Ascending aorta (tissue), 2 donors: ENCODE measurements at regions not wholly inside any gene's neighbourhood (a gene's known extent, or its start where the extent isn't known, plus 50 kb on each side); places are given as distances from the start of the nearest gene placed in this dataset.

Experiments used
- DNase-seq, 2 donors: peaks; one replicate each; pipeline ENCODE4 v3.0.0-alpha.2; 2019; ENCODE audit warnings: low spot score in 2 of 2
- H3K27ac ChIP-seq, 2 donors: fragments of 200-600 bp; sonication (generic); one replicate each; pipeline ENCODE4 v1.5.1; 2016 to 2017; ENCODE audit warnings: mild to moderate bottlenecking in 1 of 2
- H3K27me3 ChIP-seq: fragments of 200-600 bp; sonication (generic); one replicate; pipeline ENCODE4 v1.5.1; 2017
- H3K36me3 ChIP-seq, 2 donors: fragments of 200-600 bp; sonication (generic); one replicate each; pipeline ENCODE4 v1.5.1; 2016
- H3K4me1 ChIP-seq, 2 donors: fragments of 200-600 bp; sonication (generic); one replicate each; pipeline ENCODE4 v1.5.1; 2016 to 2017; ENCODE audit warnings: mild to moderate bottlenecking in 1 of 2
- H3K4me3 ChIP-seq, 2 donors: fragments of 200-600 bp; sonication (generic); one replicate each; pipeline ENCODE4 v1.5.1; 2016 to 2017; ENCODE audit warnings: mild to moderate bottlenecking in 1 of 2
- H3K9me3 ChIP-seq, 2 donors: fragments of 200-600 bp; sonication (generic); one replicate each; pipeline ENCODE4 v1.5.1; 2016
- intact Hi-C: fragments of 100-400 bp; cut with DNase I; formaldehyde crosslinking; loops from one replicate; pipeline ENCODE4 v1.15.1; 2023
- TF ChIP-seq, protein P1 (sequence below), 3 experiments: fragments of 200-600 bp in 2 of 3; fragments of 450-650 bp in 1 of 3; sonication (generic) in 2 of 3; IDR thresholded peaks; one replicate each; pipeline ENCODE4 v1.5.1; 2016 to 2019; ENCODE audit warnings: antibody characterized with exemption in 3 of 3, mild to moderate bottlenecking in 1 of 3, moderate library complexity in 1 of 3

DNA sequence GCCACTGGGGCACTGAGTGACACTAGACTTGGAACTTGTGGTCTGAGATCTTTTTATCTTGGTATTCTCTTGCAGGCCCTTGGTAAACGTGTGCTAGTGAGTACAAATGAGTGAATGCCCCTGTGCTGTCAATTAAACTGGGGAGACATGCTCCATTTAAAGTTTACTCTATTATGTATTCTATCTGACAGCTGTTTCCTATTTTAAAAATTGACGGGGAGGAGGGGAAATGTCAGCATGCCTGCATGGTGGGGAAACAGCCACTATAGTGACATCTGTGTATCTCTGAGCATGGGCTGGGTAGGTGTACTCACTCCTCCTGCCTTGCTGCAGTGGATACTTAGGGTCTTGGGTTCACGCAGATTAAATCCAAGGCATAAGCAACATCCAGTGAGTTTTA, 59.0 kb upstream of the IKBKE start:
- H3K4me3 ChIP-seq: no peak overlapping the region
- intact Hi-C loops: no loop called here
- H3K9me3 ChIP-seq: no peaks in the 10 kb centered on the region
- H3K27me3 ChIP-seq: no peaks in the 10 kb centered on the region
- TF ChIP-seq, protein P1, sequence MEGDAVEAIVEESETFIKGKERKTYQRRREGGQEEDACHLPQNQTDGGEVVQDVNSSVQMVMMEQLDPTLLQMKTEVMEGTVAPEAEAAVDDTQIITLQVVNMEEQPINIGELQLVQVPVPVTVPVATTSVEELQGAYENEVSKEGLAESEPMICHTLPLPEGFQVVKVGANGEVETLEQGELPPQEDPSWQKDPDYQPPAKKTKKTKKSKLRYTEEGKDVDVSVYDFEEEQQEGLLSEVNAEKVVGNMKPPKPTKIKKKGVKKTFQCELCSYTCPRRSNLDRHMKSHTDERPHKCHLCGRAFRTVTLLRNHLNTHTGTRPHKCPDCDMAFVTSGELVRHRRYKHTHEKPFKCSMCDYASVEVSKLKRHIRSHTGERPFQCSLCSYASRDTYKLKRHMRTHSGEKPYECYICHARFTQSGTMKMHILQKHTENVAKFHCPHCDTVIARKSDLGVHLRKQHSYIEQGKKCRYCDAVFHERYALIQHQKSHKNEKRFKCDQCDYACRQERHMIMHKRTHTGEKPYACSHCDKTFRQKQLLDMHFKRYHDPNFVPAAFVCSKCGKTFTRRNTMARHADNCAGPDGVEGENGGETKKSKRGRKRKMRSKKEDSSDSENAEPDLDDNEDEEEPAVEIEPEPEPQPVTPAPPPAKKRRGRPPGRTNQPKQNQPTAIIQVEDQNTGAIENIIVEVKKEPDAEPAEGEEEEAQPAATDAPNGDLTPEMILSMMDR (IDR thresholded peaks at IDR 0.05): no peak
- DNase-seq: no peak
- H3K4me1 ChIP-seq: no peaks in the 10 kb centered on the region
- peaks cover 2 to 13% of the 10 kb centered on the region in 2 donors for H3K36me3 ChIP-seq
- no peak overlapping the region for H3K27ac ChIP-seq

- H3K27ac ChIP-seq: no peak overlapping the region
- H3K27me3 ChIP-seq: no peaks in the 10 kb centered on the region
- intact Hi-C loops: no loop called here
- peaks cover 11 to 41% of the 10 kb centered on the region in 2 donors for H3K36me3 ChIP-seq
- DNase-seq: no peak
- no peaks in the 10 kb centered on the region for H3K4me1 ChIP-seq
- H3K9me3 ChIP-seq: no peaks in the 10 kb centered on the region
- TF ChIP-seq, protein P1 (IDR thresholded peaks at IDR 0.05): no peak
- H3K4me3 ChIP-seq: no peak overlapping the region
Observed at GRCh38 chr1:206415942-206416341, 54.3 kb upstream of the IKBKE start.

DNA sequence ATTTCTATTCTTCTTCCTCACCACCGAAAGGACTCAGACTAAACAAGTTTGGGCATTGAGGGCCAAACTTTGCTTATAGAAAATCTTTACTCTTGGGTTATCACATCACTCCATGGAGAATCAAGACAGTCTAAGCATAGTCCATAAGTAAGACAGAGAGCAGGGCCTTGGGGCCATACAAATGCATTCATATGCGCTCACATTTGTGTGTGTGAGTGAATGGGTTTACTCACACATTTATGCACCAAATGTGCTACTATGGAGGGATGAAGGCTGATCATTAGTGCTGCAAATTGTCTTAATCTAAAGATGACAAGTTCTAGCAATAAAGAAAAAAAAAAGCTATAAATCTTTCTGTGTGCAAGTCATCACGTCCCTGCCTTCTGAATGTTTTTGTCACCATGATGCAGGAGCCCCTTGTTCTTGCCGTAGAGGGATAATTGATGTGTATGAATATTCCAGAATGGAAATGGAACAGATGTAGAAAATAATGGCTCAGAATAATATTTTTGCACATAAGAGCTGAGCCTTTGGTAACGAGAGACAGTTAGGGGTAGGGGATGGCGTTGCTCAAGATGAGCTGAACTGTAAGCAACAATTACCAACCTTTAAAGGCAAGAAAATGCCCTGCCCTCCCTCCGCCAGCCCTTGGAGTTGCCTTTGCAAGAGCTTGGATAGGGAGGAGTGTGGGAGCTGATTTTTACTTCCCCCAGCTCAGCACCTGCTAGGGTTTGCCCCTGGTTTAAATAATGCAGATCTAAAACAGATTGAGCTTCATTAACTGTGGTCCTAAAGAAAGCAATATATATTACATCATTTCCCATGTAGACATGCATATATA, 52.3 kb upstream of the IKBKE start:
- Histone ChIP-seq H3K27ac (no peak overlapping the region), H3K9me3 (no peaks in the 10 kb centered on the region), H3K36me3 (peaks cover 32 to 59% of the 10 kb centered on the region in 2 donors), H3K4me3 (no peak overlapping the region), H3K27me3 (no peaks in the 10 kb centered on the region), H3K4me1 (no peaks in the 10 kb centered on the region)
- intact Hi-C loops: no loop called here
- TF ChIP-seq, protein P1 (IDR thresholded peaks at IDR 0.05): no peak
- DNase-seq: no peak

DNA sequence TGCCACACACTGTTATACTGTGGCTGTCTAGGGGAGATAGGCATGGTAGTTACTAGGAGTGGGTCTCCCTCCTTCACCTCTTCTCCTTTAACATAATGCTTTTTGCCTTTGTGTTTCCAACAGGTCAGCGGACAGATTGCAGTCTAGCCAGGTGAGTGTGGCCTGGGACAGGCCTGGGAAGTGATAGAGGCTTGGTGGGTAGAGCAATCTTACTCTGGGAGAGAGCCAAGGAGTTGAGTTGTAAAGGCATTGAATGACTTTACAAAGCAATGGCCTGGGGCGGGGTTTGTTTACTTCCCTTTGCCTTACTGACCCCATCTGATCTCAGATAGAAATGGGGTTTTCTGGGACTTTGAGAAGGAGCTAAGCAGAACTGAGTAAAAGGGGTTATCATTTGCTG, 51.0 kb upstream of the IKBKE start:
- TF ChIP-seq, protein P1 (IDR thresholded peaks at IDR 0.05): no peak
- Histone ChIP-seq H3K4me1 (no peaks in the 10 kb centered on the region), H3K9me3 (no peaks in the 10 kb centered on the region), H3K36me3 (peaks cover 32 to 58% of the 10 kb centered on the region in 2 donors), H3K27ac (no peak overlapping the region), H3K27me3 (no peaks in the 10 kb centered on the region), H3K4me3 (no peak overlapping the region)
- intact Hi-C loops: no loop called here
- no peak for DNase-seq

DNA sequence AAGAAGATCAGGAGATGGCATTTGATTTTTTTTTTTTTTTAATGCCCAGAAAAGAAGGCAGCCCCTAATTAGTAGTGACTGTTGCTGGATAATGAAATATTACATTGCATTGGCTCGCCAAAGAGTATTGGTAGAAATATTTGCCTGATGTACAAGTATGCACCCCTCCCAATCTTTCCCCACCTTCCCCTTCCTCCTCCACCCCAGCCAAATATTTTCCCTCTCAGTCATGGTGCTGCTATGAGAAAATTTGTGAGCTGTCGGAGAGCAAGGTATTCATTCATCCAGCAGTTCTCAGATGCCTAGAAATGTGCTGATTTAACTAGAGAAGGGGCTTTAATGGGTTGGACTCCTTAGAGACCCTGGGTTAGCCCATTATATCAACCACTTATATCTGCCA, 50.5 kb upstream of the IKBKE start:
- Histone ChIP-seq H3K9me3 (no peaks in the 10 kb centered on the region), H3K4me1 (no peaks in the 10 kb centered on the region), H3K27ac (no peak overlapping the region), H3K4me3 (no peak overlapping the region), H3K27me3 (no peaks in the 10 kb centered on the region), H3K36me3 (peaks cover 33 to 63% of the 10 kb centered on the region in 2 donors)
- intact Hi-C loops: no loop called here
- TF ChIP-seq, protein P1 (IDR thresholded peaks at IDR 0.05): no peak
- DNase-seq: no peak
